GM12892 (cell line): ENCODE measurements at regions not wholly inside any gene's neighbourhood (a gene's known extent, or its start where the extent isn't known, plus 50 kb on each side); places are given as distances from the start of the nearest gene placed in this dataset.

Experiments used
- POLR2A ChIP-seq: IDR thresholded peaks from 2 replicates; pipeline ENCODE4 v1.6.1; 2011; ENCODE audit warnings: low read depth, low read length, control low read depth
- POLR2AphosphoS5 ChIP-seq: IDR thresholded peaks from 2 replicates; pipeline ENCODE4 v1.6.1; 2011; ENCODE audit warnings: low read depth, low read length, control low read depth
- TAF1 ChIP-seq: IDR thresholded peaks from 2 replicates; pipeline ENCODE4 v1.6.1; 2011; ENCODE audit warnings: low read depth, mild to moderate bottlenecking, control low read depth, low read length, borderline replicate concordance

DNA sequence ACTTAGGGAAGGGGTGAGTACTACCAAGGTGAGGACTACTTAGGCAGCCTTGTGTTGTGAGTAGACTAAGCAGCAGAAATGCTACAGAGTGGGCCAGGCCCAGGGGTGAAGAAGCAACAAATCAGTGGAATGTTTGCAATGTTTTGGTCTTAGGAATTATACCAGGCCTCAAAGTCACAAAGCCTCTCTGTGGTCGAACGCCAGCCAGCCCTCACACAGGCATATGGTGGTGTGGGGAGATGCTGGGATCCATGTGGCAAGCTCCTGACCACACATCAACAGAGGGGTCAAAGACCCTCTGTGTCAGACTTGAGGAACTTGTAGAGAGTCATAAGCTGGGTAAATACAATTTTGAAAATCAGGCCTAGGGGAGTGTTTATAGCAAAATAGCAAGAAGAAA, 153.8 kb upstream of the KLF3 start:
- no peak for TF ChIP-seq POLR2A
- TF ChIP-seq TAF1, result no peak
- TF ChIP-seq POLR2AphosphoS5, result no peak
